GM21619 (cell line): ENCODE measurements at regions not wholly inside any gene's neighbourhood (a gene's known extent, or its start where the extent isn't known, plus 50 kb on each side); places are given as distances from the start of the nearest gene placed in this dataset.

Experiments
- ATAC-seq: cut with Tn5 transposase; IDR thresholded peaks from one replicate; pipeline ENCODE4 v1.9.1; 2021; ENCODE audit not compliant: unreplicated experiment

GRCh38 chr4:157795495-157795894, 377.3 kb downstream of the GASK1B start:
- ATAC-seq = no peak

GRCh38 chr4:157792716-157793115, 380.1 kb downstream of the GASK1B start:
- ATAC-seq = no peak

GRCh38 chr4:157791236-157791635, 381.6 kb downstream of the GASK1B start:
- ATAC-seq = no peak

GRCh38 chr4:157787618-157788017, 385.2 kb downstream of the GASK1B start:
- no peak for ATAC-seq

- no peak for ATAC-seq
These were observed 391.5 kb downstream of the GASK1B start for GRCh38 chr4:157781361-157781760.

- no peak for ATAC-seq
These were observed 393.7 kb downstream of the GASK1B start for GRCh38 chr4:157779081-157779480.

- no peak for ATAC-seq
These were observed 395.8 kb downstream of the GASK1B start for GRCh38 chr4:157776930-157777528.

- ATAC-seq = no peak
These were observed 396.9 kb downstream of the GASK1B start for GRCh38 chr4:157775971-157776370.

GRCh38 chr4:157772907-157773306, 399.9 kb downstream of the GASK1B start:
- ATAC-seq = no peak

GRCh38 chr4:157768419-157768818, 404.4 kb downstream of the GASK1B start:
- no peak for ATAC-seq

- ATAC-seq = no peak
These were observed 409.3 kb downstream of the GASK1B start for GRCh38 chr4:157763490-157763889.

- ATAC-seq = no peak
These were observed 418.4 kb downstream of the GASK1B start for GRCh38 chr4:157754410-157754809.

- no peak for ATAC-seq
These were observed 421.2 kb downstream of the GASK1B start for GRCh38 chr4:157751631-157752030.

- ATAC-seq = no peak
These were observed 431.2 kb downstream of the GASK1B start for GRCh38 chr4:157741642-157742041.

GRCh38 chr4:157739242-157739641, 433.6 kb downstream of the GASK1B start:
- no peak for ATAC-seq

- ATAC-seq = no peak
These were observed 444.6 kb downstream of the GASK1B start for GRCh38 chr4:157728215-157728614.

- no peak for ATAC-seq
These were observed 445.7 kb downstream of the GASK1B start for GRCh38 chr4:157727163-157727562.

- no peak for ATAC-seq
These were observed 450.7 kb downstream of the GASK1B start for GRCh38 chr4:157722146-157722545.

- no peak for ATAC-seq
These were observed 459.5 kb downstream of the GASK1B start for GRCh38 chr4:157713342-157713741.

- no peak for ATAC-seq
These were observed 466.7 kb downstream of the GASK1B start for GRCh38 chr4:157706155-157706554.

- no peak for ATAC-seq
These were observed 470.0 kb downstream of the GASK1B start for GRCh38 chr4:157702831-157703230.

- ATAC-seq = no peak
These were observed 471.2 kb downstream of the GASK1B start for GRCh38 chr4:157701695-157701994.

GRCh38 chr4:157700898-157701694, 471.7 kb downstream of the GASK1B start:
- no peak for ATAC-seq
